ENCODE measurements at regions not wholly inside any gene's neighbourhood (a gene's known extent, or its start where the extent isn't known, plus 50 kb on each side); places are given as distances from the start of the nearest gene placed in this dataset.

DNA sequence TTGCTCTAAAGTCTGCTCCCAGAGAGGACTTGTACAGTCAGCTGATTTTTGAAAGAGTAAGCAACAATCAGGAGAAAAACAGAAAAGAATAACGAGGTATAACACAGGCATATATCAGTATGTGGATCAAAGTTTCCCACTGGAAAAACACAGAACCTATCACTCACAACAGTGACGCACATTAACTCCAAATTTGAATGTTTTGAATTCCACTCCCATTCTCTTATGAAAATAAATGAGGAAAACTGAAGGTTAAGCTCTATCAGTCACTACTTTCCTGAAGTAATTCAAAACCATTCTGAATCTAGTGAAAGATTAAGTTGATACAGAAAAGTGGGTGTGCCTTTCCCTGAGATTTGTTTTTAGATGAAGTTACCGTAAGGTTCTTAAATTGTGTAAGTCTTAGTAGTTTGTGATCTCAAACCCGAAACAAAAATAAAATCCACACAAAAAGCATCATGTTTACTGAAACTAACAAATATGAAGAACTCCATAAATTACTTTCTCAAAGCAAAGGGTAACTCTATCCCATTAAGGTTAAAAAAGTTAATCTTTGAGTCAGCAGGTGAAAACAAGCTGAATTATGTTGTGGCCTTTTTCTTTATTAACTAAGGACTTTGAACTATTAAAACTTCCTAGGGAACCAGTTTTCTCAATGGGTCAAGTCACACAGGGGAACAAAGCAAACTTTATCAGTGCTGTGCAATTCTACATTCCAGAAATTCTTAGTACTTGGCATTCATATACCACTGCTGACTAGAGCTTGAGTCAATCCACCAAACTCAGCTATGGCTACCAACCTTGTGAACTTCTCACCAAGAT is 115.7 kb downstream of the OGFRL1 start:
- TF ChIP-seq CTCF (IDR thresholded peaks at IDR 0.05) (no peak), POLR2A (IDR thresholded peaks at IDR 0.05) (no peak)

Data from testis (tissue), 2 donors.